COLO668 (cell line): ENCODE measurements at regions not wholly inside any gene's neighbourhood (a gene's known extent, or its start where the extent isn't known, plus 50 kb on each side); places are given as distances from the start of the nearest gene placed in this dataset.
"Not testable (repeated sequence)": the region's sequence is repeated elsewhere in the genome, so short reads cannot be mapped to it uniquely, and the experiment has no call there.

ENCODE experiments used
- DNase-seq: peaks from one replicate; lab custom pipeline; 2025; ENCODE audit not compliant: unreplicated experiment; lab: John Stamatoyannopoulos, UW

DNA sequence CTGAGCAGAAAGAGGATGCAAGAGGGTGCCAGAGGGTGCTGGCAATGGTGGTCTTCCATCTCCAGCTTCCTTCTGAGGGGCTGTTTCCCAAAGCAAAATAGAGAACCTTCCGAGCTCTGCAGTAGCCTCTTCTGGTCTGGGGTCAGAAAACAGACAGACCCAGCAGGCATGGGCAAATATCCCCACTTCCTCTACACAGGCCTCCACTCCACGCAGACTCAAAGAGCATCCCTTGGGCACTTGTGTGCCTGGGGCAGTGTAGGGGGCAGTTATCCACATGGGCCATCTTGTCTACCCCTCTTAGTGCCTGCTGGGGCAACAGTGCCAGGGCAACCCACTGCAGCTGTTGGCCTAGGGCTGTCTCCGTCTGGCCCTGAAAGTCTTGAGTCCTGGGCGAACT lies 231.9 kb downstream of the TTC8 start:
- DNase-seq: no peak

- no peak for DNase-seq
These were observed 234.2 kb downstream of the TTC8 start for GRCh38 chr14:89058697-89059096.

DNA sequence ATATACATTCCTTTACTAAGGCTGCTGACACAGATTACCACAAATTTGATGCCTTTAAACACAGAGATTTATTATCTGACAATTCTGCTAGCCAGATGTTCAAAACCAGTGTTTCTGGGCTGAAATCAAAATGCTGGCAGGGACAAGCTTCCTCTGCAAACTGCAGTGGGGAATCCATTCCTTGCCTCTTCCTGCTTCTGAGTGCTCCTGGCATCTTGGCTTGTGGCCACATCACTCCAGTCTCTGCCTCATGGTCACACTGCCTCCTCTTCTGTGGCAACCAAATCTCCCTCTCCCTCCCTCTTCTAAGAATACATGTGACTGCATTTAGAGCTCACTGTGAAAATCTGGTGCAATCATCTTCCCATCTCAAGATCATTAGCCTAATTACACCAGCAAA lies 235.7 kb downstream of the TTC8 start:
- no peak for DNase-seq

DNA sequence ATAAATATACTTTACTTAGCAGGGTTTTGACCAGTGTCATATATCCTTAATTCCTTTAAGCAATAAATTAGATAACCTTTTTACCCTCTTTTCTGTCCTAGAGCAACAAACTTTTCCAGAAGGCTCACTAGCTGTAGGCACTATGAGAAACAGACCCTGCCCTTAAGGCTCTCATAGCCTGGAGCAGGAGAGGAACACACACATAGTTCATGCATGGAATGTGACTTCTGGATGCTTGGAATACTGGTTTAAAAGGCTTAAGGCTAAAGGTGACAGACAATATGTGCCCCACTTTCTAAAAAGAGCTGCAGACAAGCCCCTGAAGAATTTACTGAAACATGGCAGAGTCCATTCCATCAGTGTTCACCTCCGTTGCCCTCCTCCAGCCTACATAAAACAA lies 237.2 kb downstream of the TTC8 start:
- DNase-seq: no peak

- DNase-seq: no peak
These were observed 241.4 kb downstream of the TTC8 start for GRCh38 chr14:89065879-89066278.

DNA sequence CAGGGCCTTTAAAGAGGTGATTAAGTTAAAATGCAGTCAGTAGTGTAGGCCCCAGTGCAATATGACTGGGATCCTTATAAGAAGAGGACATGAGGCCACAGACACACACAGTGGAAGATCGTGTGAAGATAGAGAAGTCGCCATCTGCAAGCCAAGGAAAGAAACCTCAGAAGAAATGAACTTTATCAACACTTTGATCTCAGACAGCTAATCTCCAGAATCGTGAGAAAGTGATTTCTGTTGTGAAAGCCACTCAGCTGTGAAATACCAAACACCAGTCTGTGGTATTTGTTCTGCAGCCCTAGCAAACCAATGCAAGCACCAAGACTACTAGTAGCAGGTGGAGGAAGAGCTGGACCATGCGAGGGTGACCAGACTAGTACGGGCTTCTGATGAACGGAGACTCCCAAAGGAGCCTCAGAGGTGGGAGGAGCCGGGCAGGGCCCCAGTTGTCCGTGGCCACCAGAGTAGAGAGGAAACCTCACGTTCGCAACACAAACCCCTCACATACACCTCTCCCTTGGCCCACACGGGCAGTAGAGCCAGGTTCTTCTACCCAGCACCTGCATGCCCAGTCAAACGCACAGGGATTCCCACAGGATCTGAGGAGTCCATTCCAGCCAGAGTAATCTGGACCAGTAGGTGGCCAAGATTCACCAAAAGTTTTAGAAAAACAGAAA lies 243.0 kb downstream of the TTC8 start:
- DNase-seq: no peak

GRCh38 chr14:89078021-89078795 lies 253.8 kb downstream of the TTC8 start:
- no peak for DNase-seq

GRCh38 chr14:89085231-89085731 lies 260.8 kb downstream of the TTC8 start:
- DNase-seq: no peak

GRCh38 chr14:89085737-89086382 lies 261.4 kb downstream of the TTC8 start:
- DNase-seq: no peak

- DNase-seq: no peak
These were observed 264.1 kb downstream of the TTC8 start for GRCh38 chr14:89088530-89088929.

DNA sequence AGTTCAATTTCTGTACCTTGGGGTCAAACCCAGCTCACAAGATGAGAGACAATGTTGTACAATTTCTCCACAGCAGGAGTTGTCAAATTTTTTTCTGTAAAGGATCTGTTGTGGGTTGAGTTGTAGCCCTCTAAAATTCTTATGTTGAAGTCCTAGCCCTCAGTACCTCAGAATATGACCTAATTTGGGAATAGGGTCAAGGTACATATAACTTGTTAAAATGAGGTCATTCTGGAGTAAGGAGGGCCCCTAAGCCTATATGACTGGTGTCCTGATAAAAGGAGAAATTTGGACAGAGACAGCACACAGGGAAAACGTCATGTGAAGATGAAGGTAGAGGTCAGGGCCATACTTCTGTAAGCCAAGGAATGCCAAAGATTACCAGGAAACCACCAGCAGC lies 264.9 kb downstream of the TTC8 start:
- DNase-seq: no peak

DNA sequence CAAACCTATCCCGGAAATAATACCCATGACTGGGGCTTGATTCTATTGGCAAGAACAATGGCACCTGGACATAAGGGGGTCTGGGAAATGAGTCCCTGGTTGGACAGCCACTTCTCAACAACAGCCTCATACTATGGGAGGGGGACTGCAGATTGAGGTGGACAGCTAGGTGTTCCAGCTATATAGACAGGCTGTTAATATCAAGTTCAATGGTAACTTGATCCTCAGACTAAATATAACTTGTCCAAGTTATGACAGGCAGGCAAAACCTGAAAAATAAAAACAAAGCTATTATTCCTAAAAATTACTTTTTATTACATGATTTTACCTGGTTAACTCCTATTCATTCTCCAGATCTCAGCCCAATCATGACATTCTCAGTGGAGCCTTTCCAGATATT lies 267.3 kb downstream of the TTC8 start:
- DNase-seq: no peak

DNA sequence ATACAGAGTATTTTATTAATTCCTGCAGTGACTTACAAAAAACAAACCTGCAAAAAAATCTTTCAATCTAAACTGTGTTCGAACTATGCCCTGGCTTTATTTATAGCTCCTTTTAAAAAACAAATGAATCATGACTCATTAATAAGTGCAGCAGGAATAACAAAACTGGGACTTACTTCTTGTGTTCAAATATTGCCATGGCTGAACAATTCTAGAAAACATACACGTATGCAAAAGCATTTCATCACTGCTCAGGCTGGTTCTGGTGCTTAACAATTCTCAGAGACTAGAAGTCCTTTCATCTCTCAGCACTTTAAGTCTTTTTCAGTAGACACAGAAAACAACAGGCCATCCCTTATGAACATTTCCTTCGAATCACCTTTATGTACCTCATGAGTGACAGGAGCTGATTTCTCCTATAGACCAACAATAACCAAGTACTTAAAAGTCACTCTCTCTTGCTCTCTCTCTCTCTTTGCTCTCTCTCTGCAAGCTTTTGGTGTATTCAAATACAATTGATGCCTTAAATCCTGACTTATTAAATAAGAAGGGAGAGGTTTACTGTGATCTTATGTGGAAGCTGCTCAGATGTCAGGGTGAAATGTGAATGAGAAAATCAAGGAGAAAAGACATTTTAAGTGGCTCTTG lies 268.8 kb downstream of the TTC8 start:
- DNase-seq: no peak

- no peak for DNase-seq
These were observed 270.6 kb downstream of the TTC8 start for GRCh38 chr14:89095036-89095435.

DNA sequence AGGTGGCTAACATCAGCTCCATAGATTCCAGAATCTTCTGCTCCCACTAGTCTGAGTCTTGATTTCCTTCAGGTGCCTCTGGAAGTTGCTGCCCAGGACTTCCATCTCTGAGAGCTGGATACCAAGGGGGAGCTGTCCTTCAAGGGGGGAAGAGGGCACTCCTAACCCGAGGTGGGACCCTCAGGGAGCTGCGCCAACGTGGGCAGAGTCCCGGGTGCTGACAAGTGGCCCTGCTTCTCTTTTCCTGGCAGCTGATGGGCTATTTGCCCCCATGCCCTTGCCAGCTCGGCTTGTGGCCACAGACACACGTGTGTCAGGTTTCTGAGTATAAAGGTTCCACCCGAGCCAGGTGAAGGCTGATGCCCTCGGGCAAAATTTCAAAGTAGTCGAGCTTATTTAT lies 272.5 kb downstream of the TTC8 start:
- peak; percentile 47 for DNase-seq

GRCh38 chr14:89098254-89098653 lies 273.8 kb downstream of the TTC8 start:
- no peak for DNase-seq

DNA sequence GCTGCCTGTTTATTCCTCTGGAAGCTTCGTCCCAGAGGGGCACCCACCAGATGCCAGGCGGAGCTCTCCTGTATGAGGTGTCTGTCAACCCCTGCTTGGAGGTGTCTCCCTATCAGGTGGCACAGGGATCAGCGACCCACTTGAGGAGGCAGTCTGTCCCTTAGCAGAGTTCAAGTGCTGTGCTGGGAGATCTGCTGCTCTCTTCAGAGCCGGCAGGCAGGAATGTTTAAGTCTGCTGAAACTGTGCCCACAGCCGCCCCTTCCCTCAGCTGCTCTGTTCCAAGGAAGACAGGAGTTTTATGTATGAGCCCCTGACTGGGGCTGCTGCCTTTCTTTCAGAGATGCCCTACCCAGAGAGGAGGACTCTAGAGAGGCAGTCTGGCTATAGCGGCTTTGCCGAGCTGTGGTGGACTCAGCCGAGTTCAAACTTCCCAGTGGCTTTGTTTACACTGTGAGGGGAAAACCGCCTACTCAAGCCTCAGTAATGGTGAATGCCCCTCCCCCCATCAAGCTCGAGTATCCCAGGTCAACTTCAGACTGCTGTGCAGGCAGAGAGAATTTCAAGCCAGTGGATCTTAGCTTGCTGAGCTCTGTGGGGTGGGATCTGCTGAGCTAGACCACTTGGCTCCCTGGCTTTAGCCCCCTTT lies 279.8 kb downstream of the TTC8 start:
- not testable (repeated sequence) for DNase-seq

DNA sequence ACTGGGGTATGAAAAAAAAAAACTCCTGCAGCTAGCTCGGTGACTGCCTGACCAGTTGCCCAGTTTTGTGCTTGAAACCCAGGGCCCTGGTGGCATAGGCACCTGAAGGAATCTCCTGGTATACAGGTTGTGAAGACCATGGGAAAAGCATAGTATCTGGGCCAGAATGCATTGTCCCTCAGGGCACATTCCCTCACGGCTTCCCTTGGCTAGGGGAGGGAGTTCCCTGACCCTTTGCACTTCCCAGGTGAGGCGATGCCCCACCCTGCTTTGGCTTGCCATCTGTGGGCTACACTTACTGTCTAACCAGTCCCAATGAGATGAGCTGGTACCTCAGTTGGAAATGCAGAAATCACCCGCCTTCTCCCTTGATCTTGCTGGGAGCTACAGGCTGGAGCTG lies 280.4 kb downstream of the TTC8 start:
- DNase-seq: not testable (repeated sequence)
